HG03354 (cell line): ENCODE measurements at regions not wholly inside any gene's neighbourhood (a gene's known extent, or its start where the extent isn't known, plus 50 kb on each side); places are given as distances from the start of the nearest gene placed in this dataset.
"Not testable (repeated sequence)": the region's sequence is repeated elsewhere in the genome, so short reads cannot be mapped to it uniquely, and the experiment has no call there.

Experiments used
- ATAC-seq: cut with Tn5 transposase; IDR thresholded peaks from one replicate; pipeline ENCODE4 v1.9.1; 2021; ENCODE audit warnings: mild to moderate bottlenecking; ENCODE audit not compliant: unreplicated experiment, poor library complexity, severe bottlenecking

GRCh38 chr4:141290771-141291170 is 70.1 kb downstream of the ZNF330 start:
- no peak for ATAC-seq

- no peak for ATAC-seq
Measured at GRCh38 chr4:141294306-141294705, 73.6 kb downstream of the ZNF330 start.

GRCh38 chr4:141301216-141301615 is 80.5 kb downstream of the ZNF330 start:
- ATAC-seq: no peak

- no peak for ATAC-seq
Measured at GRCh38 chr4:141302924-141303323, 82.2 kb downstream of the ZNF330 start.

- no peak for ATAC-seq
Measured at GRCh38 chr4:141304346-141304745, 83.7 kb downstream of the ZNF330 start.

- no peak for ATAC-seq
Measured at GRCh38 chr4:141306331-141306730, 85.6 kb downstream of the ZNF330 start.

GRCh38 chr4:141307241-141307689 is 86.6 kb downstream of the ZNF330 start:
- ATAC-seq: peak; percentile 100

- no peak for ATAC-seq
Measured at GRCh38 chr4:141309874-141310273, 89.2 kb downstream of the ZNF330 start.

GRCh38 chr4:141311246-141312204 is 90.8 kb downstream of the ZNF330 start:
- no peak for ATAC-seq

GRCh38 chr4:141314627-141315026 is 93.9 kb downstream of the ZNF330 start:
- ATAC-seq: no peak

- no peak for ATAC-seq
Measured at GRCh38 chr4:141328560-141329173, 108.0 kb downstream of the ZNF330 start.

GRCh38 chr4:141329174-141329569 is 108.5 kb downstream of the ZNF330 start:
- no peak for ATAC-seq

- ATAC-seq: no peak
Measured at GRCh38 chr4:141330616-141331015, 109.9 kb downstream of the ZNF330 start.

- no peak for ATAC-seq
Measured at GRCh38 chr4:141331534-141332358, 111.1 kb downstream of the ZNF330 start.

GRCh38 chr4:141332359-141333181 is 111.9 kb downstream of the ZNF330 start:
- not testable (repeated sequence) for ATAC-seq

GRCh38 chr4:141333456-141334230 is 112.9 kb downstream of the ZNF330 start:
- not testable (repeated sequence) for ATAC-seq

GRCh38 chr4:141335166-141335565 is 114.5 kb downstream of the ZNF330 start:
- ATAC-seq: no peak

- no peak for ATAC-seq
Measured at GRCh38 chr4:141338238-141338637, 117.5 kb downstream of the ZNF330 start.

- no peak for ATAC-seq
Measured at GRCh38 chr4:141339391-141339790, 118.7 kb downstream of the ZNF330 start.
